Right atrium auricular region (tissue), 2 donors: ENCODE measurements at regions not wholly inside any gene's neighbourhood (a gene's known extent, or its start where the extent isn't known, plus 50 kb on each side); places are given as distances from the start of the nearest gene placed in this dataset.

Experiments used
- DNase-seq: peaks from one replicate; pipeline ENCODE4 v3.0.0-alpha.2; 2019; ENCODE audit warnings: low spot score
- H3K27ac ChIP-seq, 2 donors: fragments of 200-600 bp; sonication (generic); 1 replicate in 1 of 2; 2 replicates in 1 of 2; pipeline ENCODE4 v1.5.1; 2016 to 2019
- H3K27me3 ChIP-seq, 2 donors: fragments of 200-600 bp; sonication (generic); one replicate each; pipeline versions ENCODE4 v1.5.1 to v1.6.0; 2017 to 2019
- H3K36me3 ChIP-seq: fragments of 200-600 bp; sonication (generic); one replicate; pipeline ENCODE4 v1.5.1; 2016
- H3K4me1 ChIP-seq, 2 donors: fragments of 200-600 bp; sonication (generic); one replicate each; pipeline versions ENCODE4 v1.5.1 to v1.6.0; 2017 to 2019
- H3K4me3 ChIP-seq, 2 donors: fragments of 200-600 bp; sonication (generic); 1 replicate in 1 of 2; 2 replicates in 1 of 2; pipeline ENCODE4 v1.5.1; 2017 to 2019; ENCODE audit warnings: mild to moderate bottlenecking in 1 of 2, moderate library complexity in 1 of 2
- H3K9me3 ChIP-seq, 2 donors: fragments of 200-600 bp; sonication (generic); one replicate each; pipeline ENCODE4 v1.5.1; 2019
- CTCF ChIP-seq, 2 donors: fragments of 200-600 bp; sonication (generic); IDR thresholded peaks; one replicate each; pipeline ENCODE4 v1.5.1; 2019; ENCODE audit warnings: antibody characterized with exemption in 2 of 2

GRCh38 chr3:127367593-127367992 lies 79.7 kb upstream of the PRR20G start:
- H3K4me1 ChIP-seq = no peaks in the 10 kb centered on the region
- no peak for TF ChIP-seq CTCF (IDR thresholded peaks at IDR 0.05)
- no peaks in the 10 kb centered on the region for H3K36me3 ChIP-seq
- H3K27ac ChIP-seq = no peak overlapping the region
- no peaks in the 10 kb centered on the region for H3K9me3 ChIP-seq
- no peak overlapping the region for H3K4me3 ChIP-seq
- no peaks in the 10 kb centered on the region for H3K27me3 ChIP-seq
- DNase-seq = no peak

- no peak for DNase-seq
- H3K4me1 ChIP-seq = no peaks in the 10 kb centered on the region
- H3K27ac ChIP-seq = no peak overlapping the region
- no peak for TF ChIP-seq CTCF (IDR thresholded peaks at IDR 0.05)
- H3K36me3 ChIP-seq = no peaks in the 10 kb centered on the region
- no peak overlapping the region for H3K4me3 ChIP-seq
- no peaks in the 10 kb centered on the region for H3K9me3 ChIP-seq
- H3K27me3 ChIP-seq = no peaks in the 10 kb centered on the region
Measured at GRCh38 chr3:127366383-127366782, 78.5 kb upstream of the PRR20G start.

GRCh38 chr3:127365163-127365798 lies 77.4 kb upstream of the PRR20G start:
- no peak for TF ChIP-seq CTCF (IDR thresholded peaks at IDR 0.05)
- H3K36me3 ChIP-seq = no peaks in the 10 kb centered on the region
- no peak overlapping the region for H3K27ac ChIP-seq
- no peaks in the 10 kb centered on the region for H3K9me3 ChIP-seq
- no peak overlapping the region for H3K4me3 ChIP-seq
- no peaks in the 10 kb centered on the region for H3K4me1 ChIP-seq
- DNase-seq = no peak
- no peaks in the 10 kb centered on the region for H3K27me3 ChIP-seq

- no peaks in the 10 kb centered on the region for H3K27me3 ChIP-seq
- no peak for DNase-seq
- no peak overlapping the region for H3K4me3 ChIP-seq
- TF ChIP-seq CTCF (IDR thresholded peaks at IDR 0.05) = no peak
- no peaks in the 10 kb centered on the region for H3K36me3 ChIP-seq
- no peaks in the 10 kb centered on the region for H3K4me1 ChIP-seq
- no peak overlapping the region for H3K27ac ChIP-seq
- no peaks in the 10 kb centered on the region for H3K9me3 ChIP-seq
Measured at GRCh38 chr3:127363891-127364290, 76.0 kb upstream of the PRR20G start.

- no peaks in the 10 kb centered on the region for H3K9me3 ChIP-seq
- no peak for TF ChIP-seq CTCF (IDR thresholded peaks at IDR 0.05)
- no peaks in the 10 kb centered on the region for H3K36me3 ChIP-seq
- no peaks in the 10 kb centered on the region for H3K27me3 ChIP-seq
- H3K4me1 ChIP-seq = no peaks in the 10 kb centered on the region
- no peak for DNase-seq
- H3K27ac ChIP-seq = no peak overlapping the region
- no peak overlapping the region for H3K4me3 ChIP-seq
Measured at GRCh38 chr3:127363171-127363570, 75.3 kb upstream of the PRR20G start.

GRCh38 chr3:127360647-127361046 lies 72.8 kb upstream of the PRR20G start:
- H3K27ac ChIP-seq = no peak overlapping the region
- no peaks in the 10 kb centered on the region for H3K4me1 ChIP-seq
- H3K4me3 ChIP-seq = no peak overlapping the region
- no peak for DNase-seq
- H3K27me3 ChIP-seq = no peaks in the 10 kb centered on the region
- no peak for TF ChIP-seq CTCF (IDR thresholded peaks at IDR 0.05)
- H3K36me3 ChIP-seq = no peaks in the 10 kb centered on the region
- H3K9me3 ChIP-seq = peaks cover 0 to 11% of the 10 kb centered on the region in 2 donors
